ENCODE measurements at regions not wholly inside any gene's neighbourhood (a gene's known extent, or its start where the extent isn't known, plus 50 kb on each side); places are given as distances from the start of the nearest gene placed in this dataset.

DNA sequence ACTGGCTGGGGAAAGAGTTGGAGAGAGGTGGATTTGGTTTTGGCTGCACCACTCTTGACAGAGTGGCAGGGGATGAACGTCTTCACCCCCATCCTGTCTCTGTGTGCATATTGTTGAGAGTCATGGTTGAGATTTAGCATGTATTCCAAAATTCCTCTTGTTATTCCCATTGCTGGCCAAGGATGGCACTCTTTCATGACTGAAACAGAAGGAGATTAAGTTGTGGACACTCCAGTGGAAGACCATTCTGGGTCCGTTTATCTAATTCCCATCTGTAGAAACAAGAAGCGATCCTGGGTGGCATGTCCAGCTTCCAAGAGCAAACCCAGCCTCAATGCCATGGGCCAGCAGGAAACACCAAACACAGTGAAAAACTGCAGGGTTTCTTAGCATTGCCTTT lies 469.0 kb upstream of the IGFBP3 start:
- CTCF ChIA-PET: no interaction called here
- no peaks in the 10 kb centered on the region for H3K9me3 ChIP-seq (replicated peaks; ENCODE audit: control insufficient read depth, insufficient read depth, low read length)

DNA sequence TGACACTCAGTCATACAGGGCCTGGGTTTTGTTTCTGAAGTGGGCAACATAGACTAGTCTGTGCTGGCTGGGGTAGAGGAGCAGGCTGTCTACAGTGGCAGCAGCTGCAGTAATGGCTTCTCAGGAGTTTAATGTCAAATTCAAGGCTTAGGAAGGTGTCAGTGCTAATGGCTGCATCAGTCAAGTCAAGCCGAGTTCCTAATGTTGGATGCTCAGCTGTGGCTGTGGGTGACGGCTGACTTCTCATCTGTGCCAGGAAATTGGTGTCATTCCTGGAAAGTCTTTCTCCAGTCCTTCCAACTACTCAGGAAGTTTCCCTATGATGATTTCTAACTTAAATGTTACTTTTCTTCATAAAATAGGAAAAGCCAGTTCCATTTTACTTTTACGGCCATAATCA lies 468.1 kb upstream of the IGFBP3 start:
- intact Hi-C loops (cut with micrococcal nuclease; ENCODE audit: unreplicated experiment): no loop called here

More for the DNA sequence above, 469.0 kb upstream of the IGFBP3 start:
- no peak overlapping the region for H3K4me2 ChIP-seq (ENCODE audit: control insufficient read depth, insufficient read depth)
- TF ChIP-seq BCL11A (IDR thresholded peaks at IDR 0.05; ENCODE audit: low read depth, low read length): no peak
- no peak for TF ChIP-seq NFYA (IDR thresholded peaks at IDR 0.05; ENCODE audit: borderline replicate concordance, low read depth, low read length)
- no peak for TF ChIP-seq CHD2 (IDR thresholded peaks at IDR 0.05; ENCODE audit: borderline replicate concordance, low read depth, low read length)
- no peak for TF ChIP-seq ZNF274 (IDR thresholded peaks at IDR 0.05; ENCODE audit: insufficient read depth, insufficient read length)
- no peak for TF ChIP-seq EED (IDR thresholded peaks at IDR 0.05; ENCODE audit: low read depth)
- TF ChIP-seq ZNF384 (IDR thresholded peaks at IDR 0.05; ENCODE audit: borderline replicate concordance, low read depth, low read length): no peak
- TF ChIP-seq HCFC1 (IDR thresholded peaks at IDR 0.05; ENCODE audit: low read length): no peak
- TF ChIP-seq SREBF1 (IDR thresholded peaks at IDR 0.05; ENCODE audit: low read length): no peak
- TF ChIP-seq EP300 (IDR thresholded peaks at IDR 0.05; ENCODE audit: borderline replicate concordance in 1 of 2, control insufficient read depth in 1 of 2, low read depth in 2 of 2, low read length in 2 of 2): no peak
- no peak for TF ChIP-seq MTA2 (IDR thresholded peaks at IDR 0.05; ENCODE audit: low read depth)
- TF ChIP-seq SREBF2 (IDR thresholded peaks at IDR 0.05; ENCODE audit: low read length): no peak
- BruUV-seq (replicated peaks): no TSS peak
- ChIA-PET SMC1A (ENCODE audit: uncharacterized antibody, unreplicated experiment) (interaction anchor here (1.2 kb wide), 1 partner anchor 10 kb away, joined by 3 read pairs; no protein-coding TSS in a partner anchor), POLR2A (no interaction called here), RAD21 (ENCODE audit: unreplicated experiment) (no interaction called here)
- no peak for DNase-seq (ENCODE audit: low read depth, low spot score)
- WGBS (ENCODE audit: insufficient coverage, insufficient replicate concordance, low lambda C conversion rate, missing lambda C conversion rate): 0% methylated on average over 3 of the region's 3 CpGs
- no peak for FAIRE-seq
- ATAC-seq: no peak
- intact Hi-C loops (cut with micrococcal nuclease; ENCODE audit: unreplicated experiment): no loop called here
- no peaks in the 10 kb centered on the region for H3K27me3 ChIP-seq (replicated peaks in 1 of 2; ENCODE audit: control insufficient read depth in 2 of 2, insufficient read depth in 2 of 2, low read length in 1 of 2)
- no peak overlapping the region for H3K27ac ChIP-seq (ENCODE audit: control insufficient read depth, insufficient read depth)
- H3K36me3 ChIP-seq (ENCODE audit: control insufficient read depth in 2 of 2, insufficient read depth in 2 of 2, low read length in 1 of 2): no peaks in the 10 kb centered on the region
- no peaks in the 10 kb centered on the region for H4K20me1 ChIP-seq (ENCODE audit: control insufficient read depth, insufficient read depth)
- no peaks in the 10 kb centered on the region for H3K79me2 ChIP-seq (ENCODE audit: control insufficient read depth, insufficient read depth, low read length)
- no peaks in the 10 kb centered on the region for H3K4me1 ChIP-seq (ENCODE audit: control insufficient read depth, insufficient read depth, low read length)
- H3K4me3 ChIP-seq: no peak overlapping the region
- H3K9ac ChIP-seq (ENCODE audit: control insufficient read depth, insufficient read depth, low read length): no peak overlapping the region
- in situ Hi-C loops (cut with MboI): no loop called here
- H2AFZ ChIP-seq (ENCODE audit: control insufficient read depth, low read depth, low read length): no peak overlapping the region

More for the DNA sequence above, 468.1 kb upstream of the IGFBP3 start:
- in situ Hi-C loops (cut with MboI): no loop called here
- H3K9ac ChIP-seq (ENCODE audit: control insufficient read depth, insufficient read depth, low read length): no peak overlapping the region
- WGBS (ENCODE audit: insufficient coverage, insufficient replicate concordance, low lambda C conversion rate, missing lambda C conversion rate): 15% methylated on average over 3 of the region's 3 CpGs
- no peaks in the 10 kb centered on the region for H4K20me1 ChIP-seq (ENCODE audit: control insufficient read depth, insufficient read depth)
- H3K4me3 ChIP-seq: no peak overlapping the region
- CTCF ChIA-PET: no interaction called here
- DNase-seq (ENCODE audit: low read depth, low spot score): no peak
- no peaks in the 10 kb centered on the region for H3K79me2 ChIP-seq (ENCODE audit: control insufficient read depth, insufficient read depth, low read length)
- POLR2A ChIA-PET: no interaction called here
- H2AFZ ChIP-seq (ENCODE audit: control insufficient read depth, low read depth, low read length): no peak overlapping the region
- no peaks in the 10 kb centered on the region for H3K27me3 ChIP-seq (replicated peaks in 1 of 2; ENCODE audit: control insufficient read depth in 2 of 2, insufficient read depth in 2 of 2, low read length in 1 of 2)
- FAIRE-seq: no peak
- TF ChIP-seq, protein P1, sequence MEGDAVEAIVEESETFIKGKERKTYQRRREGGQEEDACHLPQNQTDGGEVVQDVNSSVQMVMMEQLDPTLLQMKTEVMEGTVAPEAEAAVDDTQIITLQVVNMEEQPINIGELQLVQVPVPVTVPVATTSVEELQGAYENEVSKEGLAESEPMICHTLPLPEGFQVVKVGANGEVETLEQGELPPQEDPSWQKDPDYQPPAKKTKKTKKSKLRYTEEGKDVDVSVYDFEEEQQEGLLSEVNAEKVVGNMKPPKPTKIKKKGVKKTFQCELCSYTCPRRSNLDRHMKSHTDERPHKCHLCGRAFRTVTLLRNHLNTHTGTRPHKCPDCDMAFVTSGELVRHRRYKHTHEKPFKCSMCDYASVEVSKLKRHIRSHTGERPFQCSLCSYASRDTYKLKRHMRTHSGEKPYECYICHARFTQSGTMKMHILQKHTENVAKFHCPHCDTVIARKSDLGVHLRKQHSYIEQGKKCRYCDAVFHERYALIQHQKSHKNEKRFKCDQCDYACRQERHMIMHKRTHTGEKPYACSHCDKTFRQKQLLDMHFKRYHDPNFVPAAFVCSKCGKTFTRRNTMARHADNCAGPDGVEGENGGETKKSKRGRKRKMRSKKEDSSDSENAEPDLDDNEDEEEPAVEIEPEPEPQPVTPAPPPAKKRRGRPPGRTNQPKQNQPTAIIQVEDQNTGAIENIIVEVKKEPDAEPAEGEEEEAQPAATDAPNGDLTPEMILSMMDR (IDR thresholded peaks at IDR 0.05 in 2 of 3, conservative IDR thresholded peaks at IDR 0.05 in 1 of 3; ENCODE audit: control insufficient read depth in 2 of 3, extremely low read depth in 1 of 3, insufficient read depth in 1 of 3, low read depth in 3 of 3, low read length in 3 of 3): no peak
- TF ChIP-seq TBL1XR1 (IDR thresholded peaks at IDR 0.05; ENCODE audit: low read depth, low read length): no peak
- no peak for TF ChIP-seq SMC3 (IDR thresholded peaks at IDR 0.05; ENCODE audit: borderline replicate concordance, low read length)
- TF ChIP-seq SREBF2 (IDR thresholded peaks at IDR 0.05; ENCODE audit: low read length): no peak
- TF ChIP-seq BACH1 (IDR thresholded peaks at IDR 0.05; ENCODE audit: borderline replicate concordance): no peak
- TF ChIP-seq SUPT20H (IDR thresholded peaks at IDR 0.05; ENCODE audit: borderline replicate concordance, control insufficient read depth, low read depth, low read length): no peak
- TF ChIP-seq EP300 (IDR thresholded peaks at IDR 0.05; ENCODE audit: borderline replicate concordance in 1 of 2, control insufficient read depth in 1 of 2, low read depth in 2 of 2, low read length in 2 of 2): no peak
- TF ChIP-seq ZNF274 (IDR thresholded peaks at IDR 0.05; ENCODE audit: insufficient read depth, insufficient read length): no peak
- no peak for TF ChIP-seq FOS (IDR thresholded peaks at IDR 0.05; ENCODE audit: borderline replicate concordance, extremely low read depth, insufficient read length)
- TF ChIP-seq SMARCA5 (IDR thresholded peaks at IDR 0.05): no peak
- H3K27ac ChIP-seq (ENCODE audit: control insufficient read depth, insufficient read depth): no peak overlapping the region
- H3K4me1 ChIP-seq (ENCODE audit: control insufficient read depth, insufficient read depth, low read length): no peaks in the 10 kb centered on the region
- no peaks in the 10 kb centered on the region for H3K9me3 ChIP-seq (replicated peaks; ENCODE audit: control insufficient read depth, insufficient read depth, low read length)
- no peaks in the 10 kb centered on the region for H3K36me3 ChIP-seq (ENCODE audit: control insufficient read depth in 2 of 2, insufficient read depth in 2 of 2, low read length in 1 of 2)
- SMC1A ChIA-PET (ENCODE audit: uncharacterized antibody, unreplicated experiment): interaction anchor here (1.2 kb wide), 1 partner anchor 11 kb away, joined by 3 read pairs; no protein-coding TSS in a partner anchor
- RAD21 ChIA-PET (ENCODE audit: unreplicated experiment): no interaction called here
- H3K4me2 ChIP-seq (ENCODE audit: control insufficient read depth, insufficient read depth): no peak overlapping the region
- no TSS peak for BruUV-seq (replicated peaks)
- ATAC-seq: no peak
